Fibroblast of pulmonary artery (primary cell): ENCODE measurements at regions not wholly inside any gene's neighbourhood (a gene's known extent, or its start where the extent isn't known, plus 50 kb on each side); places are given as distances from the start of the nearest gene placed in this dataset.
"Not testable (repeated sequence)": the region's sequence is repeated elsewhere in the genome, so short reads cannot be mapped to it uniquely, and the experiment has no call there.

Source experiments
- DNase-seq: peaks from one replicate; pipeline ENCODE4 v3.0.0-alpha.2; 2010; ENCODE audit warnings: low read depth
- H3K4me3 ChIP-seq: replicated peaks from 2 replicates; pipeline ENCODE4 v1.5.1; 2011; ENCODE audit warnings: low read depth, mild to moderate bottlenecking, control low read depth, low read length, moderate library complexity
- TF ChIP-seq, protein P1 (sequence below): IDR thresholded peaks from 2 replicates; pipeline ENCODE4 v1.5.1; 2011; ENCODE audit warnings: mild to moderate bottlenecking, control low read depth, low read length, inconsistent platforms; ENCODE audit errors: missing control alignments

GRCh38 chr1:101448018-101448417 is 211.2 kb downstream of the S1PR1 start:
- DNase-seq, result no peak
- H3K4me3 ChIP-seq, result no peak overlapping the region
- TF ChIP-seq, protein P1, sequence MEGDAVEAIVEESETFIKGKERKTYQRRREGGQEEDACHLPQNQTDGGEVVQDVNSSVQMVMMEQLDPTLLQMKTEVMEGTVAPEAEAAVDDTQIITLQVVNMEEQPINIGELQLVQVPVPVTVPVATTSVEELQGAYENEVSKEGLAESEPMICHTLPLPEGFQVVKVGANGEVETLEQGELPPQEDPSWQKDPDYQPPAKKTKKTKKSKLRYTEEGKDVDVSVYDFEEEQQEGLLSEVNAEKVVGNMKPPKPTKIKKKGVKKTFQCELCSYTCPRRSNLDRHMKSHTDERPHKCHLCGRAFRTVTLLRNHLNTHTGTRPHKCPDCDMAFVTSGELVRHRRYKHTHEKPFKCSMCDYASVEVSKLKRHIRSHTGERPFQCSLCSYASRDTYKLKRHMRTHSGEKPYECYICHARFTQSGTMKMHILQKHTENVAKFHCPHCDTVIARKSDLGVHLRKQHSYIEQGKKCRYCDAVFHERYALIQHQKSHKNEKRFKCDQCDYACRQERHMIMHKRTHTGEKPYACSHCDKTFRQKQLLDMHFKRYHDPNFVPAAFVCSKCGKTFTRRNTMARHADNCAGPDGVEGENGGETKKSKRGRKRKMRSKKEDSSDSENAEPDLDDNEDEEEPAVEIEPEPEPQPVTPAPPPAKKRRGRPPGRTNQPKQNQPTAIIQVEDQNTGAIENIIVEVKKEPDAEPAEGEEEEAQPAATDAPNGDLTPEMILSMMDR, result no peak

- not testable (repeated sequence) for H3K4me3 ChIP-seq, DNase-seq
These were observed 213.9 kb downstream of the S1PR1 start for GRCh38 chr1:101450691-101451090.

DNA sequence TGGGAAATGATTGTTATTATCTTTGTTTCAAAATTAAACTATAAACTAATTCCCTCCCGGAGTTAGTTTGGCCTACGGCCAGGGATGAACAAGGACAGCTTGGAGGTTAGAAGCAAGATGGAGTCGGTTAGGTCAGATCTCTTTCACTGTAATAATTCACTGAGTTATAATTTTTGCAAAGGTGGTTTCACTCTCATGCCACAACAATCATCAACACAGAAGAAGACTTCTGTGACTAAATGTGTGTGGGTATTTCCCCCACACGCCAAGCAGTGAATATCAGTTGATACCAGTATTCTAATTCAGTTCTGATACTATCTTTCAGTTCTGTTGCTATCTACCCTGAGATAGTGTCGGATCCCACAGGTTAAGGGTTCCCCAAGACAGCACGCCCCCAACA is 215.1 kb downstream of the S1PR1 start:
- TF ChIP-seq, protein P1, result no peak
- no peak for DNase-seq
- H3K4me3 ChIP-seq, result no peak overlapping the region

DNA sequence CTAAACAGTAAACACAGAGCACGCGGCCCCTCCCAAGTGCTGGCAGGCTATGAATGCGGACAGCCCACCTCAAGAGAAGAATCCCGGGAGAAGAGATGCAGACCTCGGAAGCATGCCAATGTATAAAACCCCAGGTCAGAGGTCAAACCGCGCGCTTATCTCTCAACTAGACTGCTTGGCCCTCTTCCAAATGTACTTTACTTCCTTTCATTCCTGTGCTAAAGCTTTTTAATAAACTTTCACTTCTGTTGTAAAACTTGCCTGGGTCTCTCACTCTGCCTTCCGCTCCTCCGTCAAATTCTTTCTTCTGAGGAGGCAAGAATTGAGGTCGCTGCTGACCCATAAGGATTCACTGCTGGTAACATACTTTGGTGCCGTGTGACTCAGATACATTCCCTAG is 216.0 kb downstream of the S1PR1 start:
- TF ChIP-seq, protein P1, result no peak
- no peak for DNase-seq
- no peak overlapping the region for H3K4me3 ChIP-seq

GRCh38 chr1:101453844-101454243 is 217.0 kb downstream of the S1PR1 start:
- H3K4me3 ChIP-seq, result no peak overlapping the region
- TF ChIP-seq, protein P1, result no peak
- no peak for DNase-seq

DNA sequence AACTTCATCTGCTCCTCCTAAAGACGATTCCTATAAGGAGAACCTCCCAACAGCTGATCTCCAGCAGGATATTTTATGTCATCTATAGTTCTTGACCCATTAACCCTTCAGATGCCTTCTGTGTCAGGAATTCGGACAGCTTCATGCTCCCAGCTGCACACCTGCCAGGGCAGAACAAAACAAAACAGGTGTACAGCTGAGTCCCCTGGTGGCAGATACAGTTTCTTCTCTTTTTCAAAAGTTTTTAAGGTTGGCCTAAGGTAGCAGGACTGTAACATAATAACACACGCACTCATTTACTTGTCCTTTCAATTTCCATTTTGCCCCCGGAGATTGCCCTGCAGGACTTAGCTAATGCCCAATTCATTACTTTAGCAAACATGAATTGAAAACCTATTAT is 218.3 kb downstream of the S1PR1 start:
- no peak overlapping the region for H3K4me3 ChIP-seq
- no peak for DNase-seq
- TF ChIP-seq, protein P1, result no peak

DNA sequence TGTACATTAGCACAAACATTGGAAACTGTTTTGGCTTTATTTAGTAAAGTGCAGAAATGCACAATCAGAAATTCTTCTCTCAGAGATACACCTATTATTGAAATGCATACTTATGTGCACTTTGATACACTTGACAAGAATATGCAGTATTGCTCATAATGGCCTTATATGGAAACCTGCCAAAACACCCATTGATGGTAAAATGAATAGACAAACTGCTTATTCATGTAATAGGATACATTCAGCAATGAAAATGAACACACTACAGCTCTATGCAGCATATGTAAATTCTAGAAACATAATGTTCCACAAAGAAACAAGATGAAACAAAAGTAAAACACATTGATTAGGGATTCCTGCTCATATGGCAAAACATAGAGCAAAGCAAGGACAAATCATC is 223.9 kb downstream of the S1PR1 start:
- TF ChIP-seq, protein P1, result no peak
- no peak overlapping the region for H3K4me3 ChIP-seq
- no peak for DNase-seq

- H3K4me3 ChIP-seq, result no peak overlapping the region
- TF ChIP-seq, protein P1, result no peak
- DNase-seq, result no peak
These were observed 226.4 kb downstream of the S1PR1 start for GRCh38 chr1:101463195-101463594.
